Ovary (tissue), 3 donors: ENCODE measurements at regions not wholly inside any gene's neighbourhood (a gene's known extent, or its start where the extent isn't known, plus 50 kb on each side); places are given as distances from the start of the nearest gene placed in this dataset.

Experiments
- CTCF ChIP-seq, 3 donors: fragments of 450-650 bp in 2 of 3; fragments of 200-600 bp in 1 of 3; IDR thresholded peaks; one replicate each; pipeline versions ENCODE4 v1.5.1 to v1.8.0; 2016 to 2022; ENCODE audit warnings: antibody characterized with exemption in 3 of 3, mild to moderate bottlenecking in 1 of 3
- EP300 ChIP-seq: sonication (generic); formaldehyde crosslinking; IDR thresholded peaks from one replicate; pipeline ENCODE4 v1.6.1; 2017; ENCODE audit warnings: antibody characterized with exemption
- POLR2A ChIP-seq: fragments of 450-650 bp; IDR thresholded peaks from one replicate; pipeline ENCODE4 v1.6.1; 2017; ENCODE audit warnings: antibody characterized with exemption, mild to moderate bottlenecking, moderate library complexity
- donor health status: DM: no; HTN: no; CAD: no.

GRCh38 chr14:94904636-94905035 is 134.7 kb upstream of the GSC start:
- TF ChIP-seq CTCF (IDR thresholded peaks at IDR 0.05): no peak
- TF ChIP-seq POLR2A: no peak
- no peak for TF ChIP-seq EP300
